GM19397 (cell line): ENCODE measurements at regions not wholly inside any gene's neighbourhood (a gene's known extent, or its start where the extent isn't known, plus 50 kb on each side); places are given as distances from the start of the nearest gene placed in this dataset.
"Not testable (repeated sequence)": the region's sequence is repeated elsewhere in the genome, so short reads cannot be mapped to it uniquely, and the experiment has no call there.

Experiments used
- ATAC-seq: cut with Tn5 transposase; IDR thresholded peaks from one replicate; pipeline ENCODE4 v1.9.1; 2021; ENCODE audit warnings: mild to moderate bottlenecking, moderate library complexity; ENCODE audit not compliant: unreplicated experiment

GRCh38 chr17:70564006-70564620 lies 394.8 kb downstream of the KCNJ2 start:
- no peak for ATAC-seq

- no peak for ATAC-seq
Observed at GRCh38 chr17:70569128-70569527, 399.8 kb downstream of the KCNJ2 start.

GRCh38 chr17:70577456-70577855 lies 408.1 kb downstream of the KCNJ2 start:
- no peak for ATAC-seq

- no peak for ATAC-seq
Observed at GRCh38 chr17:70581459-70581858, 412.1 kb downstream of the KCNJ2 start.

- ATAC-seq: no peak
Observed at GRCh38 chr17:70582777-70583176, 413.4 kb downstream of the KCNJ2 start.

GRCh38 chr17:70584255-70584654 lies 414.9 kb downstream of the KCNJ2 start:
- no peak for ATAC-seq

GRCh38 chr17:70588003-70588402 lies 418.7 kb downstream of the KCNJ2 start:
- no peak for ATAC-seq

GRCh38 chr17:70597774-70598173 lies 428.4 kb downstream of the KCNJ2 start:
- ATAC-seq: no peak

GRCh38 chr17:70599198-70599597 lies 429.9 kb downstream of the KCNJ2 start:
- ATAC-seq: no peak

- ATAC-seq: not testable (repeated sequence)
Observed at GRCh38 chr17:70599945-70600344, 430.6 kb downstream of the KCNJ2 start.

GRCh38 chr17:70603226-70603625 lies 433.9 kb downstream of the KCNJ2 start:
- ATAC-seq: no peak

GRCh38 chr17:70604854-70605253 lies 435.5 kb downstream of the KCNJ2 start:
- no peak for ATAC-seq

GRCh38 chr17:70606086-70606485 lies 436.8 kb downstream of the KCNJ2 start:
- ATAC-seq: no peak

GRCh38 chr17:70608193-70608592 lies 438.9 kb downstream of the KCNJ2 start:
- ATAC-seq: no peak

GRCh38 chr17:70608957-70609356 lies 439.6 kb downstream of the KCNJ2 start:
- ATAC-seq: no peak

GRCh38 chr17:70609566-70609965 lies 440.2 kb downstream of the KCNJ2 start:
- ATAC-seq: no peak

- no peak for ATAC-seq
Observed at GRCh38 chr17:70610161-70610560, 440.8 kb downstream of the KCNJ2 start.

GRCh38 chr17:70613681-70614080 lies 444.3 kb downstream of the KCNJ2 start:
- no peak for ATAC-seq

GRCh38 chr17:70615831-70616230 lies 446.5 kb downstream of the KCNJ2 start:
- ATAC-seq: no peak

- ATAC-seq: no peak
Observed at GRCh38 chr17:70618641-70619040, 449.3 kb downstream of the KCNJ2 start.

- no peak for ATAC-seq
Observed at GRCh38 chr17:70621566-70621965, 452.2 kb downstream of the KCNJ2 start.

- ATAC-seq: no peak
Observed at GRCh38 chr17:70622368-70623260, 453.3 kb downstream of the KCNJ2 start.
